ENCODE measurements at regions not wholly inside any gene's neighbourhood (a gene's known extent, or its start where the extent isn't known, plus 50 kb on each side); places are given as distances from the start of the nearest gene placed in this dataset.
"Not testable (repeated sequence)": the region's sequence is repeated elsewhere in the genome, so short reads cannot be mapped to it uniquely, and the experiment has no call there.

DNA sequence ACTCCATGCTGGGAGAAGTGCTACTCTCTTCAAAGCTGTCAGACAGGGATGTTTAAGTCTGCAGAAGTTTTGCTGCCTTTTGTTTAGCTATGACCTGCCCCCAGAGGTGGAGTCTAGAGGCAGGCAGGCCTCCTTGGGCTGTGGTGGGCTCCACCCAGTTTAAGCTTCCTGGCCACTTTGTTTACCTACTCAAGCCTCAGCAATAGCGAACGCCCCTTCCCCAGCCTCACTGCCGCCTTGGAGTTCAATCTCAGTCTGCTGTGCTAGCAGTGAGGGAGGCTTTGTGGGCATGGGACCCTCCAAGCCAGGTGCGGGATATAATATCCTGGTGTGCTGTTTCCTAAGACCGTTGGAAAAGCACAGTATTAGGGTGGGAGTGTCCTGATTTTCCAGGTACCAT, 715.9 kb downstream of the IPMK start:
- DNase-seq (ENCODE audit: low spot score): not testable (repeated sequence)

DNA sequence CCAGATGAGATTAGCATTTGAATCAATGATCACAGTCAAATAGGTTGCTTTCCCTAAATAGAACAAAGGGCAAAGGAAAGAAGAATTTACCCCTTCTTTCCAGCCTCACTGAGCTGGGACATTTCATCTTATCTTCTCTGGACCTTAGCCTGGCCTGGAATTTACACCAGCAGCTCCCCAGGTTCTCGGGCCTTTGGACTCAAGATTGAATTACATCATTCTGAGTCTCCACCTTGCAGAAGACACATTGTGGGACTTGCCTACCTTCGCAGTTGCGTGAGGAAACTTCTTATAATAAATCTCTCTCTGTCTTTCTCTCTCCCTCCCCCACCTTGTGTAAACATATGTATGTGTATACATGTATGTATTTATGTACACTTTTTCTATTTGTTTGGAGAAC, 732.4 kb downstream of the IPMK start:
- no peak for DNase-seq (ENCODE audit: low spot score)

- DNase-seq (ENCODE audit: low spot score): no peak
Measured at GRCh38 chr10:57513637-57514036, 754.1 kb downstream of the IPMK start.

- no peak for DNase-seq (ENCODE audit: low spot score)
Measured at GRCh38 chr10:57507788-57508187, 759.9 kb downstream of the IPMK start.

DNA sequence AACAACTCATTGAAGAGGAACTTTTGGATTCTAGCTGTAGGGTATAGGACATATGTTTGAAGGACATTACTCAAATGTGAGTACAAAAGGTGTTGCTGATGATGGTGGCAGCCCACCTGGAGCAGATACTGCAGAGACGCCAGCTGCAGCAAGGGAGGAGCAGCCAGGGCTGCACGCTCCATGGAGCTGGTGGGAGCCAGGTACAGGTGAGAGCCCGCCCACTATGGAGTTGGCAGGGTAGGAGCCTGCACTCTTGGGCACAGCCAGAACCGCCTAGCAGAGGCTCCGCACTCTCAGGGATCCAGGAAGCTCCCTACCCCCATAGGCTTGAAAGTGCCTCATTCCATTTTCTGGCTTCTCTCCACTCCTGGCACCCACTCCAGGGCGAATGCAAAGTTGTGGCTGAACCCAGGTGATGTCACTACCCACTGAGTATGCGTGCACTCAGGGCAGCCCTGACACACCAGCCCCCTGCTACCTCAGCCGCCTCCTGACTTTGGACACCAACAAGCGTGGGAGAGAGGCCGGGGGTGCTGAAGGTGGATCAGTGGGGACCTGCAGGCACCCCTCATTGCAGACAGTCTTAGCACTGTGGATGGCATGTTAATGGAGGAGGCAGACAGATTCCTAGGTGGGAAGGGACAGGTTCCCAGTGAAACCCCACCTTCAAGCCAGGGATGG, 761.1 kb downstream of the IPMK start:
- no peak for DNase-seq (ENCODE audit: low spot score)

- no peak for DNase-seq (ENCODE audit: low spot score)
Measured at GRCh38 chr10:57494486-57494885, 773.2 kb downstream of the IPMK start.

- DNase-seq (ENCODE audit: low spot score): no peak
Measured at GRCh38 chr10:57482259-57482658, 785.4 kb downstream of the IPMK start.

DNA sequence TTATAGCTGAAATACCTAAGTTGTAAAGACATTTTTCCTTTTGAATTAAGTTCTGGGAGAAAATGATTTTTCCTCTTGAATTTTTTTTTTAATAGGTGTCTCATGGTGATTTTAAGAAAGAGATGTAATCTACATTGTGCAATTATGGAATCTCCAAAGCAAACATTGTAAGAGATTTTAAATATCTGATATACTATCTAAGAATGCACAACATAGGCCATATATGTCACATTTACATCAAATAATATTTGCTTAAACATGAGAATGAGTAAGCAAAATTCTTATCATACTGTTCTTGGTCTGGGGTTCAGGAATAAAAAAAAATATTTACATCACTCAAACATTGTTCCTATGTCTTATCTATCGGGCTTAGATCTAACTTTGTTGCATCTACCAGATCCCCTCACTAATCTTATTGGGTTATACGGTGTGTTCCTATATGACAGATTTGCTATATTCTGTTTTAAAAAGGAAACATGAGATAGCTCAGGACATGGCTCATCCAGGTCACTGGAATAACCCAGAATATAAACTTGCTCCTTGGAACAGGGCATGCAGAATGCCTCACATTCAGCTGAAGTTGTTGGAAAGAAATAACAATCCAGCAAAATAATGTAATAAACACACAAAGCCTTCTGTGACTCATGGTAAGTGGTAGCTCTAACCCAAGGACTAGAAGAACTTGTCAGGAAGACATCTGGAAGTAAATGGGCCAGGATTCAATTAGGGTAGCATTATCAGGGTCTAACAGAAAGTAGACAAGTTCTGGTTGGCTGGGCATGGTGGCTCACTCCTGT, 794.7 kb downstream of the IPMK start:
- no peak for DNase-seq (ENCODE audit: low spot score)

- no peak for DNase-seq (ENCODE audit: low spot score)
Measured at GRCh38 chr10:57468894-57469432, 798.7 kb downstream of the IPMK start.

DNA sequence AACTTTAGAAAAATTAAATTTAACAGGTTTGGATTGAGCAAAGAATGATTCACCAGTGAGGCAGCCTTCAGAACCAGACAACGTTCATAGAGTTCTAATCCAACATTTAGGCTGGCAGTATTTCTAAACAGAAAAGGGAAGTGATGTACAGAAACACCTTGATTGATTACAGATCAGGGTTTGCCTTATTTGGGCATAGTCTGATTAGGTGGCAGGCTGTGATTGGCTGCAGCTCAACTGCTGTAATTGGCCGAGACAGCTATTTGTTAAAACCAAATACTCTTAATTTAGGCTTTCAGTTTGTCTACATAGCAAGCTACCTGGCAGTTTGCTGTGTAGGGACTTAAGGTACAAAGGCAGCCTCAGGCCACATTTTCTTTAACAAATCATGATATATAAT, 802.5 kb downstream of the IPMK start:
- no peak for DNase-seq (ENCODE audit: low spot score)

DNA sequence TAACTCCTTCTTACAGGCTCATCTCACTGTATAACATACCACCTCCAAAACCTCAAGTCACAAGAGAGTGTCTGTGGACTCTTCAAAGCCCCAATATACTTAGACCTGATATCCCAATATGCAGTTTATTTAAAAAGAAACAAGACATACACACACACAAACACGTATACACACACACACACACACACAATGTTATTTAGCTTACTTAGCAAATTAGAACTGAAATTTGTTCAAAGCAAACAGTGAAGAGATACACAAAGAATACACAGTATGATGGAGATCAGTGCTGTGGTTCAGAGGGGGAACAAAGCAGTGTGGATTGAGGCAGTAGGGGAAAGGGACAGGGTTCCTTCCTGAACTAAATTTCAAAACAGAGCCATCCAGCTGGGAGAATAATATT, 807.2 kb downstream of the IPMK start:
- no peak for DNase-seq (ENCODE audit: low spot score)

DNA sequence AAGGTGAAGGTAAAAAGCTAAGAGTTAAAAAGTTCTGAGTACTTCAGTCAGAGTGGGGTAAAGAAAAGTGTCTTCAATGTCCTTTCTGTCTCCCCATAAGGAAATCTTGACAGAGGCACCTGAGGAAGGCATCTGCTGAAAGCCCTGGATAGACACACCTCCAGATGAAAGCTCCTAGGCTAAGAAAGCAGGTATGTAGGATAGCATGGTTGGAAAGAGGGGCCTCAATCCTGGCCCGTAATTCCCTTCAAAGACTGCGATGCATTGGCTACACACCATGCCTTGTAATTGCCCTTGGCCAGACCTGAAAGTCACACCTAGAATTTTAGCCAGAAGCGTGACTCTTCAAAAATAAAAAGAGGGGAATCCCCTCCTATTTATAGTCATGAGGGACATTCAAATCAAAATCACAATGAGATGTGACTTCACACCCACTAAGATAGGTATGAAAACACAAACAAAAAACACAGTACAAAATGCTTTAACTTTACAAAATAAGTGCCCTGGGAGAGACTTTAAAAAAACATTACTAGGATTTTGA, 809.7 kb downstream of the IPMK start:
- no peak for DNase-seq (ENCODE audit: low spot score)

- DNase-seq (ENCODE audit: low spot score): no peak
Measured at GRCh38 chr10:57430376-57430775, 837.3 kb downstream of the IPMK start.

GRCh38 chr10:57420881-57421280, 846.8 kb downstream of the IPMK start:
- no peak for DNase-seq (ENCODE audit: low spot score)

- DNase-seq (ENCODE audit: low spot score): no peak
Measured at GRCh38 chr10:57418476-57418875, 849.2 kb downstream of the IPMK start.

- no peak for DNase-seq (ENCODE audit: low spot score)
Measured at GRCh38 chr10:57395923-57396322, 871.8 kb downstream of the IPMK start.

DNA sequence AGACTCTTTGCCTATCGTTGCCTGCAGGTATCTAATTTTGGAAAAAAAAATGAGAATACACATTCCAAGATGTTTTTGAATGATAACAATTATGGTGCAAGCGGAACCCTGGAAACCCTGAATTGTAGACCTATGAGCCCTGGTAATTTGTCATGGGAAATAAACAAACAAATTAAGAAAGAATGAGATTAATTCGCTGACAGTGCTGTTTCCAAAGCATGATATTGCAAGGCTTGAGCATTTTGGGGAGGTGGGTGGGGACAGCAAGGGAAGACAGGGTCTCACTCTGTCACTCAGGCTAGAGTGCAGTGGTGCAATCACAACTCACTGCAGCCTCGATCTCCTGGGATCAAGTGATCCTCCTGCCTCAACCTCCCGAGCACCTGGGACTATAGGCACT, 900.3 kb downstream of the IPMK start:
- DNase-seq (ENCODE audit: low spot score): no peak

GRCh38 chr10:57362811-57363210, 904.9 kb downstream of the IPMK start:
- no peak for DNase-seq (ENCODE audit: low spot score)

GRCh38 chr10:57353403-57354003, 914.2 kb downstream of the IPMK start:
- DNase-seq (ENCODE audit: low spot score): no peak

GRCh38 chr10:57351076-57351475, 916.6 kb downstream of the IPMK start:
- no peak for DNase-seq (ENCODE audit: low spot score)

GRCh38 chr10:57341294-57341693, 926.4 kb downstream of the IPMK start:
- no peak for DNase-seq (ENCODE audit: low spot score)

DNA sequence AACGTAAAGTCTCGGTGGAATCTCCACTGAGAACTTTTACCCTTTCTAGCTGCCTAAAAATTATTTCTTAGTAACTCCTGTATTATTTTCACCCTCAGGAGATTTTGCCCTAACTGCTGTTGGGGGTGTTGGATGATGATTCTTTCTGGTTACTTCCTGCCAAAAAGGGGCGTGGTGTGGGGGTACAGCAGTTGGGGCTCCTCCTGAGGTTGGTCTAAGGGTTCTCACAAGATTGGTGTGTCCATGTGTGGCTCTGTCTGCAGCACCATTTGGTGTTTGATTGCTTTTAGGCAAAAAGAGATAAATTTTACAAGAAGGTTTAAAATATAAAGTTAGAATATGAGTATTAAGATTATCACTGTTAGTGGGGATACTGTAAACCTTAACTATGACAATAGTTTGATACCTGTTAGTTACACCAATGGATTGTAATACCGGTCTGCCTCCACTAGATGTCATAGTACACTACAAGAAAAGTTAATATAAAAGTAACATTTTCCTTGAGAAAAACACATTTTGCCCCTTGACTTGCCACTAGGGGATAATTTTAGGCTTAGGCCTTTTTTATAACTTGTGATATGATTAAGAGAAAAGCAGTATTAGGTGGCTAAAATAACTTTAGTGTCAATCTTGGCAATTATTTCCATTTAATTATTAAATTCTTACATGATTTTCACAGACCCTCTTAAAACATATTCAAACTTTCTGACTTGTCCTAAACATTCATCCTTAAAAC, 928.7 kb downstream of the IPMK start:
- DNase-seq (ENCODE audit: low spot score): peak; percentile 19

Measured in globus pallidus (tissue), 1 donor.